ENCODE measurements at regions not wholly inside any gene's neighbourhood (a gene's known extent, or its start where the extent isn't known, plus 50 kb on each side); places are given as distances from the start of the nearest gene placed in this dataset.

- TF ChIP-seq CTCF (IDR thresholded peaks at IDR 0.05) = no peak
- TF ChIP-seq POLR2A (IDR thresholded peaks at IDR 0.05) = no peak
Measured at GRCh38 chr2:45192991-45193390, 183.7 kb upstream of the SIX2 start.
